K562 (cell line): ENCODE measurements at regions not wholly inside any gene's neighbourhood (a gene's known extent, or its start where the extent isn't known, plus 50 kb on each side); places are given as distances from the start of the nearest gene placed in this dataset.

Source experiments
- BHLHE40 ChIP-seq: IDR thresholded peaks from 2 replicates; pipeline ENCODE4 v1.6.1; 2011; ENCODE audit warnings: low read length, improper control_type of control experiment
- CXXC5 ChIP-seq: fragments of 250-450 bp; sonication (Bioruptor Pico); IDR thresholded peaks from 2 replicates; pipeline ENCODE4 v1.8.0; 2022; ENCODE audit warnings: inconsistent platforms, mild to moderate bottlenecking, moderate library complexity
- FOXP1 ChIP-seq: sonication (generic); formaldehyde crosslinking; IDR thresholded peaks from 2 replicates; pipeline ENCODE4 v1.8.0; 2022; ENCODE audit warnings: mild to moderate bottlenecking, missing genetic modification reagents
- FUS ChIP-seq: fragments of 200-400 bp; formaldehyde crosslinking; optimal IDR thresholded peaks from 2 replicates; pipeline ENCODE3; 2017; ENCODE audit warnings: low read depth, low read length
- GABPB1 ChIP-seq: sonication (generic); formaldehyde crosslinking; IDR thresholded peaks from 2 replicates; pipeline ENCODE4 v1.8.0; 2022; ENCODE audit warnings: mild to moderate bottlenecking, missing genetic modification reagents
- GABPB2 ChIP-seq: fragments of 250-450 bp; sonication (Bioruptor Pico); conservative IDR thresholded peaks from 2 replicates; pipeline ENCODE4 v1.5.1; 2021; ENCODE audit warnings: mild to moderate bottlenecking
- GATAD2B ChIP-seq: fragments of 450-650 bp; IDR thresholded peaks from 2 replicates; pipeline ENCODE4 v1.6.1; 2017; ENCODE audit warnings: mild to moderate bottlenecking, borderline replicate concordance
- MCM5 ChIP-seq: fragments of 450-650 bp; IDR thresholded peaks from 2 replicates; pipeline ENCODE4 v1.6.1; 2016; ENCODE audit warnings: low read depth
- MYC ChIP-seq, 2 experiments: fragments of 250-450 bp in 1 of 2; sonication (Bioruptor Pico) in 1 of 2; IDR thresholded peaks; 2 replicates each; pipeline versions ENCODE4 v1.5.1 to v1.6.1; 2012 to 2021; ENCODE audit warnings: low read depth in 2 of 2, borderline replicate concordance in 1 of 2, improper control_type of control experiment in 1 of 2, low read length in 1 of 2, mild to moderate bottlenecking in 1 of 2, moderate library complexity in 1 of 2
- RBM25 ChIP-seq: fragments of 200-400 bp; formaldehyde crosslinking; IDR thresholded peaks from 2 replicates; pipeline ENCODE4 v1.6.1; 2018; ENCODE audit warnings: low read length, low read depth, moderate library complexity; ENCODE audit not compliant: severe bottlenecking
- SIN3A ChIP-seq, 2 experiments: fragments of 150-350 bp in 1 of 2; IDR thresholded peaks; 2 replicates each; pipeline ENCODE4 v1.6.1; 2011 to 2016; ENCODE audit warnings: borderline replicate concordance in 2 of 2, low read depth in 2 of 2, low read length in 2 of 2, mild to moderate bottlenecking in 2 of 2, moderate library complexity in 2 of 2; ENCODE audit not compliant: control insufficient read depth in 1 of 2
- TEAD2 ChIP-seq: fragments of 450-650 bp; IDR thresholded peaks from 2 replicates; pipeline ENCODE4 v1.6.1; 2016; ENCODE audit warnings: missing genetic modification characterization, control low read depth, missing compliant biosample characterization
- TEAD4 ChIP-seq, 2 experiments: sonication (generic) in 1 of 2; formaldehyde crosslinking in 1 of 2; IDR thresholded peaks; 2 replicates each; pipeline versions ENCODE4 v1.6.1 to v1.8.0; 2012 to 2022; ENCODE audit warnings: borderline replicate concordance in 1 of 2, inconsistent platforms in 1 of 2, low read length in 1 of 2, mild to moderate bottlenecking in 1 of 2, missing genetic modification reagents in 1 of 2
- ZNF3 ChIP-seq: fragments of 250-450 bp; sonication (Bioruptor Pico); IDR thresholded peaks from 2 replicates; pipeline ENCODE4 v1.5.0; 2021; ENCODE audit warnings: mild to moderate bottlenecking, moderate library complexity
- ZNF347 ChIP-seq: fragments of 450-650 bp; formaldehyde crosslinking; IDR thresholded peaks from 2 replicates; pipeline ENCODE4 v1.4.0; 2020; ENCODE audit warnings: low read depth, mild to moderate bottlenecking, moderate library complexity
- TF ChIP-seq, protein P1 (sequence below), 2 experiments: fragments of 450-650 bp; formaldehyde crosslinking in 1 of 2; IDR thresholded peaks; 2 replicates each; pipeline versions ENCODE4 v1.4.0 to v1.6.1; 2014 to 2020; ENCODE audit warnings: mild to moderate bottlenecking in 2 of 2, borderline replicate concordance in 1 of 2, low read depth in 1 of 2

DNA sequence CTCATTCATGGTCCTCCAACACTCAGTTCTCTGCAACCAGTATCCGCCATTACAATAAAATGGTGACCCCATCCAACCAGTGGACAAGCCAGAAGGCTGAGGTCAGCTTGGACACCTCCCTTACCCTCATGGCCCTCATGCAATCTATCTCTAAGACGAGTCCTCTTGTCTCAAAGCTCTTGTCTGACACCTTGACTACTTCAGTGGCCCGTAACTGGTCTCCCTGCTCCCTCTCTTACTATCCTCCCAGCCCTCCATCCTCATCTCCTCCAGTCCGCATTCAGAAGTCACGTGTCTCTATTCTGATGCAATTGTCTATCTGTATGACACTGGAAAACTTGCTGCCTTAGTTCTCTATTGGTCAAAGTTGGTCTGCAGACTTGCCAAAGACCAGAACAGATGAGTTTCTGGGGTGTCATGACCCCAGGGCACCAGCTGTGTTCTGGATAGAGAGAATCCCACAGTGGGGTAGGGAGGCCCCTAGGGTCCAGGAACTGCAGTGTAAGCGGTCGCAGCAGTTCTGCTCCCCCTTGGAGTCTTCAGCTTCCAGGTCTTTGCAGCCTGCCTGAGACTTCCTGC is 59.6 kb upstream of the RNF24 start (continued):
- TF ChIP-seq, protein P1, sequence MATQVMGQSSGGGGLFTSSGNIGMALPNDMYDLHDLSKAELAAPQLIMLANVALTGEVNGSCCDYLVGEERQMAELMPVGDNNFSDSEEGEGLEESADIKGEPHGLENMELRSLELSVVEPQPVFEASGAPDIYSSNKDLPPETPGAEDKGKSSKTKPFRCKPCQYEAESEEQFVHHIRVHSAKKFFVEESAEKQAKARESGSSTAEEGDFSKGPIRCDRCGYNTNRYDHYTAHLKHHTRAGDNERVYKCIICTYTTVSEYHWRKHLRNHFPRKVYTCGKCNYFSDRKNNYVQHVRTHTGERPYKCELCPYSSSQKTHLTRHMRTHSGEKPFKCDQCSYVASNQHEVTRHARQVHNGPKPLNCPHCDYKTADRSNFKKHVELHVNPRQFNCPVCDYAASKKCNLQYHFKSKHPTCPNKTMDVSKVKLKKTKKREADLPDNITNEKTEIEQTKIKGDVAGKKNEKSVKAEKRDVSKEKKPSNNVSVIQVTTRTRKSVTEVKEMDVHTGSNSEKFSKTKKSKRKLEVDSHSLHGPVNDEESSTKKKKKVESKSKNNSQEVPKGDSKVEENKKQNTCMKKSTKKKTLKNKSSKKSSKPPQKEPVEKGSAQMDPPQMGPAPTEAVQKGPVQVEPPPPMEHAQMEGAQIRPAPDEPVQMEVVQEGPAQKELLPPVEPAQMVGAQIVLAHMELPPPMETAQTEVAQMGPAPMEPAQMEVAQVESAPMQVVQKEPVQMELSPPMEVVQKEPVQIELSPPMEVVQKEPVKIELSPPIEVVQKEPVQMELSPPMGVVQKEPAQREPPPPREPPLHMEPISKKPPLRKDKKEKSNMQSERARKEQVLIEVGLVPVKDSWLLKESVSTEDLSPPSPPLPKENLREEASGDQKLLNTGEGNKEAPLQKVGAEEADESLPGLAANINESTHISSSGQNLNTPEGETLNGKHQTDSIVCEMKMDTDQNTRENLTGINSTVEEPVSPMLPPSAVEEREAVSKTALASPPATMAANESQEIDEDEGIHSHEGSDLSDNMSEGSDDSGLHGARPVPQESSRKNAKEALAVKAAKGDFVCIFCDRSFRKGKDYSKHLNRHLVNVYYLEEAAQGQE (IDR thresholded peaks at IDR 0.05; ENCODE audit: borderline replicate concordance) = peak; percentile 47
- TF ChIP-seq, protein P1 (CRISPR knock-in tag; IDR thresholded peaks at IDR 0.05; ENCODE audit: low read depth) = no peak
- TF ChIP-seq MCM5 (no peak), GABPB2 (CRISPR knock-in tag) (no peak), ZNF347 (CRISPR knock-in tag) (no peak), BHLHE40 (peak; percentile 82), RBM25 (no peak), GABPB1 (CRISPR knock-in tag) (no peak), TEAD2 (tag) (no peak), SIN3A (IDR thresholded peaks at IDR 0.05; ENCODE audit: borderline replicate concordance in 2 of 2, control insufficient read depth in 1 of 2, low read depth in 2 of 2, low read length in 2 of 2) (no peak), TEAD4 (IDR thresholded peaks at IDR 0.05; ENCODE audit: low read length) (no peak), TEAD4 (CRISPR knock-in tag; IDR thresholded peaks at IDR 0.05; ENCODE audit: borderline replicate concordance) (no peak), FOXP1 (CRISPR knock-in tag) (no peak), MYC (IDR thresholded peaks at IDR 0.05; ENCODE audit: low read depth, low read length) (peak; percentile 98), MYC (CRISPR knock-in tag; IDR thresholded peaks at IDR 0.05; ENCODE audit: borderline replicate concordance, low read depth) (peak; percentile 34; the same call in 1 of the 2 replicates), GATAD2B (no peak), ZNF3 (no peak), FUS (no peak), CXXC5 (CRISPR knock-in tag) (peak; percentile 56)
